ENCODE measurements at regions not wholly inside any gene's neighbourhood (a gene's known extent, or its start where the extent isn't known, plus 50 kb on each side); places are given as distances from the start of the nearest gene placed in this dataset.

DNA sequence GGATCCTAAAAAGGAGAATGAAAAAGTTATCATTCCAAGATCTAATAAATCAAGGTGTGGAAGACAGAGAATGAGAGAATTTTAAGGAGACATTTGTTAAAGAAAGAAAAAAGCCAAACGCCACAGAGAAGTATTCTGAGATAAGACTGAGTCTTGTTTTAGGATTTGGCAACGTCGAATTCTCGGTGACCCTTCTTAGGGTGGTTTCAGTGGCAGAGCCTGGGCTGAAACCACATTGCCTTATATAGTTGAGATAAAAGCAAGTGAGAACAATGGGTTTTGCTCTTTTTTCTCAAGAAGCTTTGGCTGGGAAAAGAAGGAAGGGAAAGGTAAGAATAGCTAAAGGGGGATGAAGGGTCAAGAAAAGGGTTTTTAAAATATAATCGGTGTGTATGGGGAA is 209.4 kb downstream of the VEGFC start:
- H3K4me3 Mint-ChIP-seq (ENCODE audit: unreplicated experiment) = no peak overlapping the region
- TF ChIP-seq, protein P1, sequence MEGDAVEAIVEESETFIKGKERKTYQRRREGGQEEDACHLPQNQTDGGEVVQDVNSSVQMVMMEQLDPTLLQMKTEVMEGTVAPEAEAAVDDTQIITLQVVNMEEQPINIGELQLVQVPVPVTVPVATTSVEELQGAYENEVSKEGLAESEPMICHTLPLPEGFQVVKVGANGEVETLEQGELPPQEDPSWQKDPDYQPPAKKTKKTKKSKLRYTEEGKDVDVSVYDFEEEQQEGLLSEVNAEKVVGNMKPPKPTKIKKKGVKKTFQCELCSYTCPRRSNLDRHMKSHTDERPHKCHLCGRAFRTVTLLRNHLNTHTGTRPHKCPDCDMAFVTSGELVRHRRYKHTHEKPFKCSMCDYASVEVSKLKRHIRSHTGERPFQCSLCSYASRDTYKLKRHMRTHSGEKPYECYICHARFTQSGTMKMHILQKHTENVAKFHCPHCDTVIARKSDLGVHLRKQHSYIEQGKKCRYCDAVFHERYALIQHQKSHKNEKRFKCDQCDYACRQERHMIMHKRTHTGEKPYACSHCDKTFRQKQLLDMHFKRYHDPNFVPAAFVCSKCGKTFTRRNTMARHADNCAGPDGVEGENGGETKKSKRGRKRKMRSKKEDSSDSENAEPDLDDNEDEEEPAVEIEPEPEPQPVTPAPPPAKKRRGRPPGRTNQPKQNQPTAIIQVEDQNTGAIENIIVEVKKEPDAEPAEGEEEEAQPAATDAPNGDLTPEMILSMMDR (IDR thresholded peaks at IDR 0.05) = no peak
- H3K9me3 Mint-ChIP-seq (ENCODE audit: unreplicated experiment) = no peaks in the 10 kb centered on the region
- no peak overlapping the region for H3K27ac Mint-ChIP-seq (ENCODE audit: unreplicated experiment)
- peaks cover 2% of the 10 kb centered on the region for H3K4me1 Mint-ChIP-seq (ENCODE audit: unreplicated experiment)
- DNase-seq (ENCODE audit: extremely low spot score, unreplicated experiment) = no peak
- H3K27me3 Mint-ChIP-seq (ENCODE audit: unreplicated experiment) = peaks cover 23% of the 10 kb centered on the region
- H3K36me3 Mint-ChIP-seq (ENCODE audit: unreplicated experiment) = no peaks in the 10 kb centered on the region

DNA sequence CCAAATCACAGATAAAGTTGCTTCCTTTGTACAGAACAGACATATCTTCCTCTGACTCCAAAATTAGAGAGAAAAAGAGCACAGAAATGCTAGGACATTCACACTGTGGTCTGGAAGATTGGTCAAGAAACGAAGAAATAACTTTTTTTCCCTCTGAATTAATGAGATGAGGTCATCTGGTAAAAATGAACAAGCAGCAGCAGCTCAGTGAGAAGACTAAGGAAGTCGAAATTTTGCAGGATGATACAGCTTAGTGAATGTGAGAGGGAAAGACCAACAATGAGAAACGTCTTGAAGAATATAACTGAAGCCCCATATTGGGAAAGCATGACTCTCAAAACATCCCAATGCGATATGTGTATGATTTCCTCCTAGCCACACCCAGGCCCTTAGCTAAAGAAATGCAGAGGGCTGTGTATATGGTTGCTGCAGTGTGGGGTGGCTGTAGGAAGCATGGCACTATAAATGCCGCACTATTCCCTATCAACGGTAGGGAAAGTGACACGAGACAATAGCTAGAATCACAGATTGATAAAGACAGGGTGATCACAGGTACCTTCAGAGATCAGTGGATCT is 208.6 kb downstream of the VEGFC start:
- TF ChIP-seq, protein P1 (IDR thresholded peaks at IDR 0.05) = no peak
- no peak for DNase-seq (ENCODE audit: extremely low spot score, unreplicated experiment)
- no peaks in the 10 kb centered on the region for H3K36me3 Mint-ChIP-seq (ENCODE audit: unreplicated experiment)

DNA sequence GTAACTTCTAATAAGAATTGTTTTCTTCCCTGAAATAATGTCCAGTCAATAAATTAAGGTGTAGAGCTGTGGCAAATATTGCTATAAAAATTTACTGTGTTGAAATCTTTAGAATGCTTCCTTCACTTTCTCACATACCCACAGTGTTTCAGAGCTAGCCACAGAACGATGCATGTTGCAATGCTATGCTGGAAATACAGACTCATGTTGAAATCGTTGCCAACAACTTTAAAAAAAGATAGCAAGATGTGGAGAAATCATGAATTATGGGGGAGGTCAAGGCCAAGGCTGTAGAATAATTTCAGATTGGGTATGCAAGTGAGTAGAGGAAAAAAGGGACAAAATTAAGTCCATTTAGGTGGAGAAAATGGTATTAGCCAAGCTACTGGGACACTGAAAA is 204.8 kb downstream of the VEGFC start:
- H3K27ac Mint-ChIP-seq (ENCODE audit: unreplicated experiment) = no peak overlapping the region
- peaks cover 1% of the 10 kb centered on the region for H3K36me3 Mint-ChIP-seq (ENCODE audit: unreplicated experiment)
- H3K27me3 Mint-ChIP-seq (ENCODE audit: unreplicated experiment) = peaks cover 35% of the 10 kb centered on the region
- no peak for DNase-seq (ENCODE audit: extremely low spot score, unreplicated experiment)
- TF ChIP-seq, protein P1 (IDR thresholded peaks at IDR 0.05) = no peak
- H3K4me3 Mint-ChIP-seq (ENCODE audit: unreplicated experiment) = no peak overlapping the region
- peaks cover 13% of the 10 kb centered on the region for H3K9me3 Mint-ChIP-seq (ENCODE audit: unreplicated experiment)
- peaks cover 2% of the 10 kb centered on the region for H3K4me1 Mint-ChIP-seq (ENCODE audit: unreplicated experiment)

More for the DNA sequence above, 208.6 kb downstream of the VEGFC start:
- H3K27me3 Mint-ChIP-seq (ENCODE audit: unreplicated experiment) = peaks cover 31% of the 10 kb centered on the region
- peaks cover 2% of the 10 kb centered on the region for H3K4me1 Mint-ChIP-seq (ENCODE audit: unreplicated experiment)
- no peak overlapping the region for H3K27ac Mint-ChIP-seq (ENCODE audit: unreplicated experiment)
- no peak overlapping the region for H3K4me3 Mint-ChIP-seq (ENCODE audit: unreplicated experiment)
- H3K9me3 Mint-ChIP-seq (ENCODE audit: unreplicated experiment) = no peaks in the 10 kb centered on the region

DNA sequence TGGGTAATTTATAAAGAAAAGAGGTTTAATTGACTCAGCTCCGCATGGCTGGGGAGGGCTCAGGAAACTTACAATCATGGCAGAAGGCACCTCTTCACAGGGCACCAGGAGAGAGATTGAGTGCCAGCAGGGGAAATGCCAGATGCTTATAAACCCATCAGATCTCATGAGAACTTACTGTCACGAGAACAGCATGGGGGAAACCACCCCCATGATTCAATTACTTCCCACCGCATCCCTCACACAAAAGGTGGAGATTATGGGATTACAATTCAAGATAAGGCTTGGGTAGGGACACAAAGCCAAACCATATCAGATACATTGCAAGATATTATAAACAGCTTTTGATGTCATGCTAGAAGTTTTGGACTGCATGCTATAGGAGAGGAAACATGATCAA is 204.3 kb downstream of the VEGFC start:
- TF ChIP-seq, protein P1 (IDR thresholded peaks at IDR 0.05) = no peak
- Mint-ChIP-seq H3K27me3 (ENCODE audit: unreplicated experiment) (peaks cover 33% of the 10 kb centered on the region), H3K36me3 (ENCODE audit: unreplicated experiment) (peaks cover 1% of the 10 kb centered on the region), H3K4me1 (ENCODE audit: unreplicated experiment) (peaks cover 2% of the 10 kb centered on the region), H3K27ac (ENCODE audit: unreplicated experiment) (no peak overlapping the region), H3K4me3 (ENCODE audit: unreplicated experiment) (no peak overlapping the region), H3K9me3 (ENCODE audit: unreplicated experiment) (peaks cover 13% of the 10 kb centered on the region)
- DNase-seq (ENCODE audit: extremely low spot score, unreplicated experiment) = no peak

DNA sequence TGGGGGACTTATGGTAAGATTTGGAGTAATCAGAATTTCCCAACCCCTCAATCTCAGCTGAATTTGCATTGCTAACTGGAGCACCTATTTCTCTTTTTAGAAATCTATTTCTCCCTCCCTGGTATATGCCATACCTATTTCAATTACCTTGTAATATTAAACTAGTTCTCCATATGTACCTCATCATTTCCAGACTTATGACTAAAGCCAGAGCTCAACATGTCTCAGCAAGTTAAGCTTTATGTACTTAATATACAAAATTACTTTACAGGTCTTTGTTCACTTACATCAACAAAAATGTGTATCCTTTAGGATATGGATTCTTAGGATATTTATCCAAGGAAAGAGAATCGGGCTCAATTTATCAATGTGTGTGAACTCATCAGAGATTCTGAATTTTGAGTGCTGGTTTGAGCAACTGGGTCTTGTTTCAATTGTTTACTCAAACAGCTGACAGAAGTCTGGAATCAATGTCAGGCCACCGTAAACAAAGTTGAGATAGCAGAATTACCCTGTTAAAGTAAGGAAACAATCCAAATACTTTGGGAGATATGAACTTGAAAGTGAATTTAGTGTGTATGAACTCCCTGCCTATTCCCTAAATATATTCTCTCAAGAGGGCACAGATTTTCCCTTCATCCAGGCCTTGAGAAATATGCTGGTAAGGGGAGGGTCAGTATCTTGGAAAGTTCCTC is 199.6 kb downstream of the VEGFC start:
- Mint-ChIP-seq H3K36me3 (ENCODE audit: unreplicated experiment) (peaks cover 1% of the 10 kb centered on the region), H3K4me3 (ENCODE audit: unreplicated experiment) (no peak overlapping the region), H3K27ac (ENCODE audit: unreplicated experiment) (no peak overlapping the region), H3K4me1 (ENCODE audit: unreplicated experiment) (no peaks in the 10 kb centered on the region), H3K27me3 (ENCODE audit: unreplicated experiment) (peaks cover 26% of the 10 kb centered on the region), H3K9me3 (ENCODE audit: unreplicated experiment) (peaks cover 13% of the 10 kb centered on the region)
- DNase-seq (ENCODE audit: extremely low spot score, unreplicated experiment) = no peak
- TF ChIP-seq, protein P1 (IDR thresholded peaks at IDR 0.05) = no peak

Data from osteocyte (in vitro differentiated cells).